ENCODE measurements at regions not wholly inside any gene's neighbourhood (a gene's known extent, or its start where the extent isn't known, plus 50 kb on each side); places are given as distances from the start of the nearest gene placed in this dataset.

GRCh38 chr1:221829327-221830015, 87.6 kb upstream of the DUSP10 start:
- no peak for DNase-seq
- intact Hi-C loops (cut with micrococcal nuclease) = no loop called here
- no peak for TF ChIP-seq CTCF (IDR thresholded peaks at IDR 0.05; ENCODE audit: borderline replicate concordance)
- no peak overlapping the region for H3K27ac ChIP-seq (replicated peaks)
- peaks cover 25% of the 10 kb centered on the region for H3K4me1 ChIP-seq
- no peaks in the 10 kb centered on the region for H3K27me3 ChIP-seq (ENCODE audit: low read depth)
- no peak overlapping the region for H3K4me3 ChIP-seq
- H3K9me3 ChIP-seq (replicated peaks) = peaks cover 4% of the 10 kb centered on the region
- H3K36me3 ChIP-seq = no peaks in the 10 kb centered on the region

- H3K27ac ChIP-seq (replicated peaks) = peak overlapping the region; percentile 50
- H3K4me1 ChIP-seq = peaks cover 16% of the 10 kb centered on the region
- intact Hi-C loops (cut with micrococcal nuclease) = no loop called here
- TF ChIP-seq CTCF (IDR thresholded peaks at IDR 0.05; ENCODE audit: borderline replicate concordance) = no peak
- no peak overlapping the region for H3K4me3 ChIP-seq
- peaks cover 4% of the 10 kb centered on the region for H3K9me3 ChIP-seq (replicated peaks)
- DNase-seq = no peak
- no peaks in the 10 kb centered on the region for H3K36me3 ChIP-seq
- H3K27me3 ChIP-seq (ENCODE audit: low read depth) = no peaks in the 10 kb centered on the region
These were observed 85.4 kb upstream of the DUSP10 start for GRCh38 chr1:221827307-221827642.

- H3K9me3 ChIP-seq (replicated peaks) = peaks cover 4% of the 10 kb centered on the region
- no peak for TF ChIP-seq CTCF (IDR thresholded peaks at IDR 0.05; ENCODE audit: borderline replicate concordance)
- H3K4me1 ChIP-seq = peaks cover 10% of the 10 kb centered on the region
- intact Hi-C loops (cut with micrococcal nuclease) = no loop called here
- no peaks in the 10 kb centered on the region for H3K36me3 ChIP-seq
- H3K27me3 ChIP-seq (ENCODE audit: low read depth) = no peaks in the 10 kb centered on the region
- H3K27ac ChIP-seq (replicated peaks) = no peak overlapping the region
- H3K4me3 ChIP-seq = no peak overlapping the region
- no peak for DNase-seq
These were observed 83.0 kb upstream of the DUSP10 start for GRCh38 chr1:221824909-221825308.

GRCh38 chr1:221824025-221824424, 82.1 kb upstream of the DUSP10 start:
- DNase-seq = no peak
- Histone ChIP-seq H3K9me3 (replicated peaks) (peaks cover 5% of the 10 kb centered on the region), H3K27me3 (ENCODE audit: low read depth) (no peaks in the 10 kb centered on the region), H3K4me3 (no peak overlapping the region), H3K4me1 (peaks cover 10% of the 10 kb centered on the region), H3K27ac (replicated peaks) (no peak overlapping the region), H3K36me3 (no peaks in the 10 kb centered on the region)
- no peak for TF ChIP-seq CTCF (IDR thresholded peaks at IDR 0.05; ENCODE audit: borderline replicate concordance)
- intact Hi-C loops (cut with micrococcal nuclease) = no loop called here

GRCh38 chr1:221823561-221823960, 81.7 kb upstream of the DUSP10 start:
- H3K36me3 ChIP-seq = no peaks in the 10 kb centered on the region
- no peak for DNase-seq
- H3K27ac ChIP-seq (replicated peaks) = no peak overlapping the region
- H3K9me3 ChIP-seq (replicated peaks) = peaks cover 9% of the 10 kb centered on the region
- H3K4me3 ChIP-seq = no peak overlapping the region
- no peak for TF ChIP-seq CTCF (IDR thresholded peaks at IDR 0.05; ENCODE audit: borderline replicate concordance)
- intact Hi-C loops (cut with micrococcal nuclease) = no loop called here
- H3K4me1 ChIP-seq = peaks cover 10% of the 10 kb centered on the region
- H3K27me3 ChIP-seq (ENCODE audit: low read depth) = no peaks in the 10 kb centered on the region
